Large intestine (tissue), 3 donors: ENCODE measurements at regions not wholly inside any gene's neighbourhood (a gene's known extent, or its start where the extent isn't known, plus 50 kb on each side); places are given as distances from the start of the nearest gene placed in this dataset.

Experiments used
- DNase-seq, 2 donors: peaks; one replicate each; pipeline versions ENCODE4 v3.0.0 to v3.0.0-alpha.2; 2013
- H3K27ac ChIP-seq: one replicate; pipeline ENCODE4 v1.5.1; 2013; ENCODE audit warnings: low read length
- H3K27me3 ChIP-seq: 2 replicates; pipeline ENCODE4 v1.6.1; 2013; ENCODE audit warnings: low read length; ENCODE audit not compliant: control insufficient read depth, insufficient read depth
- H3K36me3 ChIP-seq: 2 replicates; pipeline ENCODE4 v1.6.1; 2013; ENCODE audit warnings: low read length; ENCODE audit not compliant: control insufficient read depth, insufficient read depth
- H3K4me1 ChIP-seq: one replicate; pipeline ENCODE4 v1.6.1; 2013; ENCODE audit warnings: low read length; ENCODE audit not compliant: control insufficient read depth, insufficient read depth
- H3K4me3 ChIP-seq: one replicate; pipeline ENCODE4 v1.5.1; 2013; ENCODE audit warnings: low read length
- H3K9me3 ChIP-seq: one replicate; pipeline ENCODE4 v1.6.1; 2013; ENCODE audit warnings: mild to moderate bottlenecking, low read depth, low read length, moderate library complexity; ENCODE audit not compliant: control insufficient read depth
- WGBS: methylation state at CpG from one replicate; pipeline ENCODE4 v1.1.5; 2013; ENCODE audit warnings: low lambda C conversion rate; ENCODE audit not compliant: insufficient coverage; 5-methylcytosine and 5-hydroxymethylcytosine counted together

- Histone ChIP-seq H3K36me3 (no peaks in the 10 kb centered on the region), H3K4me3 (no peak overlapping the region), H3K27me3 (peaks cover 7% of the 10 kb centered on the region), H3K4me1 (no peaks in the 10 kb centered on the region), H3K9me3 (no peaks in the 10 kb centered on the region), H3K27ac (no peak overlapping the region)
- WGBS: no CpG with 5 or more reads among the region's 9 CpGs
- no peak for DNase-seq
These were observed 204.2 kb downstream of the ANKRD60 start for GRCh38 chr20:58024241-58024721.

- H3K9me3 ChIP-seq: no peaks in the 10 kb centered on the region
- WGBS: no CpG with 5 or more reads among the region's 5 CpGs
- no peak overlapping the region for H3K27ac ChIP-seq
- H3K36me3 ChIP-seq: no peaks in the 10 kb centered on the region
- H3K27me3 ChIP-seq: peaks cover 3% of the 10 kb centered on the region
- DNase-seq: no peak
- no peaks in the 10 kb centered on the region for H3K4me1 ChIP-seq
- H3K4me3 ChIP-seq: no peak overlapping the region
These were observed 204.7 kb downstream of the ANKRD60 start for GRCh38 chr20:58023781-58024180.

GRCh38 chr20:58023346-58023745, 205.1 kb downstream of the ANKRD60 start:
- Histone ChIP-seq H3K4me1 (no peaks in the 10 kb centered on the region), H3K9me3 (no peaks in the 10 kb centered on the region), H3K36me3 (no peaks in the 10 kb centered on the region), H3K4me3 (no peak overlapping the region), H3K27me3 (no peaks in the 10 kb centered on the region), H3K27ac (no peak overlapping the region)
- DNase-seq: no peak
- no CpG with 5 or more reads among the region's 9 CpGs for WGBS

GRCh38 chr20:58022711-58023110, 205.7 kb downstream of the ANKRD60 start:
- DNase-seq: no peak
- Histone ChIP-seq H3K4me3 (no peak overlapping the region), H3K9me3 (no peaks in the 10 kb centered on the region), H3K27me3 (no peaks in the 10 kb centered on the region), H3K4me1 (no peaks in the 10 kb centered on the region), H3K36me3 (no peaks in the 10 kb centered on the region), H3K27ac (no peak overlapping the region)
- no CpG with 5 or more reads among the region's 3 CpGs for WGBS

GRCh38 chr20:58021481-58021880, 207.0 kb downstream of the ANKRD60 start:
- H3K4me3 ChIP-seq: no peak overlapping the region
- no peaks in the 10 kb centered on the region for H3K36me3 ChIP-seq
- H3K27ac ChIP-seq: no peak overlapping the region
- H3K4me1 ChIP-seq: no peaks in the 10 kb centered on the region
- no peaks in the 10 kb centered on the region for H3K9me3 ChIP-seq
- H3K27me3 ChIP-seq: no peaks in the 10 kb centered on the region
- DNase-seq: no peak
- no CpG with 5 or more reads among the region's 7 CpGs for WGBS

GRCh38 chr20:58020656-58021454, 207.6 kb downstream of the ANKRD60 start:
- no peak for DNase-seq
- no peaks in the 10 kb centered on the region for H3K4me1 ChIP-seq
- no peak overlapping the region for H3K27ac ChIP-seq
- no CpG with 5 or more reads among the region's 10 CpGs for WGBS
- no peaks in the 10 kb centered on the region for H3K9me3 ChIP-seq
- no peak overlapping the region for H3K4me3 ChIP-seq
- no peaks in the 10 kb centered on the region for H3K27me3 ChIP-seq
- no peaks in the 10 kb centered on the region for H3K36me3 ChIP-seq

- no CpG with 5 or more reads among the region's 8 CpGs for WGBS
- Histone ChIP-seq H3K36me3 (no peaks in the 10 kb centered on the region), H3K27ac (no peak overlapping the region), H3K4me1 (no peaks in the 10 kb centered on the region), H3K4me3 (no peak overlapping the region), H3K9me3 (no peaks in the 10 kb centered on the region), H3K27me3 (no peaks in the 10 kb centered on the region)
- no peak for DNase-seq
These were observed 208.4 kb downstream of the ANKRD60 start for GRCh38 chr20:58019850-58020625.

GRCh38 chr20:58019027-58019849, 209.2 kb downstream of the ANKRD60 start:
- no peaks in the 10 kb centered on the region for H3K4me1 ChIP-seq
- no peaks in the 10 kb centered on the region for H3K27me3 ChIP-seq
- H3K4me3 ChIP-seq: no peak overlapping the region
- no CpG with 5 or more reads among the region's 24 CpGs for WGBS
- no peak overlapping the region for H3K27ac ChIP-seq
- no peaks in the 10 kb centered on the region for H3K36me3 ChIP-seq
- DNase-seq: no peak
- H3K9me3 ChIP-seq: no peaks in the 10 kb centered on the region

GRCh38 chr20:58018590-58018989, 209.9 kb downstream of the ANKRD60 start:
- DNase-seq: no peak
- H3K36me3 ChIP-seq: no peaks in the 10 kb centered on the region
- no peak overlapping the region for H3K27ac ChIP-seq
- no peak overlapping the region for H3K4me3 ChIP-seq
- no peaks in the 10 kb centered on the region for H3K9me3 ChIP-seq
- no peaks in the 10 kb centered on the region for H3K4me1 ChIP-seq
- no CpG with 5 or more reads among the region's 8 CpGs for WGBS
- H3K27me3 ChIP-seq: no peaks in the 10 kb centered on the region

GRCh38 chr20:58017970-58018530, 210.4 kb downstream of the ANKRD60 start:
- 86% methylated on average over 5 of the region's 16 CpGs for WGBS
- no peak for DNase-seq
- Histone ChIP-seq H3K4me1 (no peaks in the 10 kb centered on the region), H3K9me3 (no peaks in the 10 kb centered on the region), H3K4me3 (no peak overlapping the region), H3K36me3 (no peaks in the 10 kb centered on the region), H3K27me3 (no peaks in the 10 kb centered on the region), H3K27ac (no peak overlapping the region)
